GM23338 (cell line): ENCODE measurements at regions not wholly inside any gene's neighbourhood (a gene's known extent, or its start where the extent isn't known, plus 50 kb on each side); places are given as distances from the start of the nearest gene placed in this dataset.

ENCODE experiments used
- ATAC-seq: fragments of 200-7000 bp; cut with Tn5 transposase; 3 replicates; pipeline ENCODE4 v1.9.1; 2020
- DNase-seq: peaks from one replicate; pipeline ENCODE4 v3.0.0-alpha.2; 2015; ENCODE audit warnings: low spot score
- H2AFZ ChIP-seq: fragments of 200-600 bp; sonication (generic); 2 replicates; pipeline ENCODE4 v1.8.0; 2016; ENCODE audit warnings: antibody characterized with exemption, mild to moderate bottlenecking, moderate library complexity
- H3F3A ChIP-seq: fragments of 200-600 bp; sonication (generic); replicated peaks from 2 replicates; pipeline ENCODE4 v1.8.0; 2017; ENCODE audit warnings: antibody characterized with exemption, mixed run types, low read depth
- H3K27ac ChIP-seq: fragments of 200-600 bp; sonication (generic); 2 replicates; pipeline ENCODE4 v1.6.1; 2016; ENCODE audit warnings: low read depth
- H3K27me3 ChIP-seq: fragments of 200-600 bp; sonication (generic); 2 replicates; pipeline ENCODE4 v1.8.0; 2016; ENCODE audit warnings: mild to moderate bottlenecking, mixed run types, moderate library complexity; ENCODE audit not compliant: insufficient read depth
- H3K36me3 ChIP-seq: fragments of 200-600 bp; sonication (generic); 2 replicates; pipeline ENCODE4 v1.8.0; 2016; ENCODE audit warnings: mild to moderate bottlenecking; ENCODE audit not compliant: insufficient read depth
- H3K4me1 ChIP-seq: fragments of 200-600 bp; sonication (generic); 2 replicates; pipeline ENCODE4 v1.8.0; 2016; ENCODE audit warnings: mild to moderate bottlenecking, moderate library complexity; ENCODE audit not compliant: insufficient read depth
- H3K4me2 ChIP-seq: fragments of 200-600 bp; sonication (generic); 2 replicates; pipeline ENCODE4 v1.7.1; 2017; ENCODE audit warnings: mixed run types
- H3K4me3 ChIP-seq: fragments of 200-600 bp; sonication (generic); 2 replicates; pipeline ENCODE4 v1.6.1; 2016; ENCODE audit warnings: mixed run types
- H3K79me2 ChIP-seq: fragments of 200-600 bp; sonication (generic); replicated peaks from 2 replicates; pipeline ENCODE4 v1.8.0; 2017; ENCODE audit warnings: mild to moderate bottlenecking; ENCODE audit not compliant: insufficient read depth
- H3K9me2 ChIP-seq: fragments of 200-600 bp; sonication (generic); 2 replicates; pipeline ENCODE4 v1.8.0; 2017; ENCODE audit not compliant: insufficient read depth
- H4K20me1 ChIP-seq: fragments of 200-600 bp; sonication (generic); replicated peaks from 2 replicates; pipeline ENCODE4 v1.8.0; 2017; ENCODE audit warnings: mild to moderate bottlenecking; ENCODE audit not compliant: insufficient read depth
- H3K27ac Mint-ChIP-seq: 2 replicates; pipeline ENCODE4 v1.8.0; 2020; ENCODE audit warnings: inconsistent platforms, mild to moderate bottlenecking, moderate library complexity, mixed read lengths
- H3K27me3 Mint-ChIP-seq: 3 replicates; pipeline ENCODE4 v1.8.0; 2022; ENCODE audit warnings: low read depth, mild to moderate bottlenecking, moderate library complexity, mixed read lengths, inconsistent platforms; ENCODE audit not compliant: insufficient read depth, poor library complexity
- H3K36me3 Mint-ChIP-seq: 3 replicates; pipeline ENCODE4 v1.8.0; 2021; ENCODE audit warnings: low read depth, mild to moderate bottlenecking, inconsistent platforms, moderate library complexity, mixed read lengths
- H3K4me1 Mint-ChIP-seq: 3 replicates; pipeline ENCODE4 v1.8.0; 2020; ENCODE audit warnings: mild to moderate bottlenecking, inconsistent platforms, mixed read lengths
- H3K4me3 Mint-ChIP-seq: 3 replicates; pipeline ENCODE4 v1.8.0; 2021; ENCODE audit warnings: moderate library complexity, mild to moderate bottlenecking, inconsistent platforms, mixed read lengths
- H3K9me3 Mint-ChIP-seq: 3 replicates; pipeline ENCODE4 v1.8.0; 2020; ENCODE audit warnings: moderate library complexity, mild to moderate bottlenecking, inconsistent platforms, mixed read lengths
- CTCF ChIP-seq, 2 experiments: fragments of 200-600 bp in 1 of 2; sonication (generic) in 1 of 2; conservative IDR thresholded peaks; 2 replicates each; pipeline versions ENCODE4 v1.5.1 to v1.6.1; 2016 to 2017; ENCODE audit warnings: antibody characterized with exemption in 2 of 2, low read depth in 2 of 2, mild to moderate bottlenecking in 2 of 2, moderate library complexity in 1 of 2
- ETS1 ChIP-seq: IDR thresholded peaks from 2 replicates; pipeline ENCODE4 v1.6.1; 2016; ENCODE audit warnings: antibody characterized with exemption
- EZH2phosphoT487 ChIP-seq: fragments of 200-600 bp; sonication (generic); IDR thresholded peaks from one replicate; pipeline ENCODE4 v1.8.1; 2018; ENCODE audit warnings: antibody characterized with exemption; ENCODE audit not compliant: unreplicated experiment
- JUNB ChIP-seq: IDR thresholded peaks from one replicate; pipeline ENCODE4 v1.6.1; 2016; ENCODE audit warnings: antibody characterized with exemption; ENCODE audit not compliant: unreplicated experiment
- NANOG ChIP-seq: IDR thresholded peaks from 2 replicates; pipeline ENCODE4 v1.6.1; 2016; ENCODE audit warnings: antibody characterized with exemption, borderline replicate concordance
- POLR2AphosphoS5 ChIP-seq: IDR thresholded peaks from 2 replicates; pipeline ENCODE4 v1.6.1; 2016; ENCODE audit warnings: antibody characterized with exemption, low read depth
- ZNF114 ChIP-seq: fragments of 250-450 bp; sonication (Bioruptor Pico); IDR thresholded peaks from 2 replicates; pipeline ENCODE4 v1.5.0; 2020; ENCODE audit warnings: mild to moderate bottlenecking, moderate library complexity
- ZNF331 ChIP-seq: fragments of 250-450 bp; sonication (Bioruptor Pico); IDR thresholded peaks from 2 replicates; pipeline ENCODE4 v1.5.0; 2020; ENCODE audit warnings: low read depth, mild to moderate bottlenecking, moderate library complexity
- ZNF462 ChIP-seq: fragments of 250-450 bp; sonication (Bioruptor Pico); IDR thresholded peaks from 2 replicates; pipeline ENCODE4 v1.5.0; 2020; ENCODE audit warnings: mild to moderate bottlenecking, moderate library complexity

- TF ChIP-seq CTCF (conservative IDR thresholded peaks at IDR 0.05; ENCODE audit: low read depth in 2 of 2), result no peak
- no peak for TF ChIP-seq ZNF331 (CRISPR knock-in tag)
- no peak for TF ChIP-seq EZH2phosphoT487
- no peak for TF ChIP-seq ZNF114 (CRISPR knock-in tag)
- TF ChIP-seq POLR2AphosphoS5, result no peak
- TF ChIP-seq JUNB, result no peak
Observed at GRCh38 chr14:25522116-25522515, 472.2 kb upstream of the STXBP6 start (continued).

GRCh38 chr14:25521616-25522015 is 471.7 kb upstream of the STXBP6 start:
- no peaks in the 10 kb centered on the region for H3K27me3 ChIP-seq
- Mint-ChIP-seq H3K27me3 (no peaks in the 10 kb centered on the region), H3K4me3 (no peak overlapping the region), H3K36me3 (no peaks in the 10 kb centered on the region), H3K4me1 (peaks cover 22% of the 10 kb centered on the region), H3K9me3 (no peaks in the 10 kb centered on the region), H3K27ac (no peak overlapping the region)
- DNase-seq (no peak), ATAC-seq (no peak)
- H3K4me3 ChIP-seq, result no peak overlapping the region
- H4K20me1 ChIP-seq, result no peaks in the 10 kb centered on the region
- H3K36me3 ChIP-seq, result no peaks in the 10 kb centered on the region
- H3K9me2 ChIP-seq, result no peaks in the 10 kb centered on the region
- H3K27ac ChIP-seq, result no peak overlapping the region
- H3F3A ChIP-seq, result no peaks in the 10 kb centered on the region
- no peaks in the 10 kb centered on the region for H3K79me2 ChIP-seq
- H3K4me1 ChIP-seq, result peaks cover 8% of the 10 kb centered on the region; the same call in 1 of the 2 replicates
- no peak overlapping the region for H2AFZ ChIP-seq
- 0 out of 2 replicates have a peak overlapping the region, but pooled peaks have one; percentile 9 for H3K4me2 ChIP-seq
- no peak for TF ChIP-seq CTCF (conservative IDR thresholded peaks at IDR 0.05; ENCODE audit: low read depth in 2 of 2)
- TF ChIP-seq ZNF462 (CRISPR knock-in tag), result no peak
- TF ChIP-seq ZNF331 (CRISPR knock-in tag), result no peak
- TF ChIP-seq NANOG, result no peak
- no peak for TF ChIP-seq EZH2phosphoT487
- TF ChIP-seq ETS1, result no peak
